GM21576 (cell line): ENCODE measurements at regions not wholly inside any gene's neighbourhood (a gene's known extent, or its start where the extent isn't known, plus 50 kb on each side); places are given as distances from the start of the nearest gene placed in this dataset.

ENCODE experiments used
- ATAC-seq: cut with Tn5 transposase; IDR thresholded peaks from one replicate; pipeline ENCODE4 v1.9.1; 2021; ENCODE audit warnings: mild to moderate bottlenecking, moderate library complexity; ENCODE audit not compliant: unreplicated experiment

DNA sequence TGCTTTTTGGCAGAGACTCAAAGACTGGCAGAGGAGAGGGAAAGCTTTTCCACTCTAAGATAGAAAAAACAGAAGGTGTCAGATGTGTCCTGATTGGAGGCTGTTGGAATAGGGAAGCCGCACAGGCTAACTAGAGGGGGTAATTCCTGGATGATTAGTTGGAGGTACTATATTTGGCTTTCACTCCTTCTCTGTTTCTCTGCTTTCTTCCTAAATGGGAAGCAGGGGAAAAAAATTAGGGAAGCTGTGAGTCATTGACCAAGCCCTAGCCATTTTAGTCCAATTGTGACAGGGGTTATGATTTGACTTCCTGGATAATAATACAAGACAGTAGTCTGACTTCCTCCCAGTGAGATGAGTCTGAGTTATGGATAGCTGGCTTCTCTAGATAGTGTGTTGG is 475.2 kb upstream of the CELF2 start:
- no peak for ATAC-seq

- no peak for ATAC-seq
Measured at GRCh38 chr10:10544890-10545289, 472.8 kb upstream of the CELF2 start.

GRCh38 chr10:10545771-10546170 is 471.9 kb upstream of the CELF2 start:
- no peak for ATAC-seq

- ATAC-seq: no peak
Measured at GRCh38 chr10:10551596-10552301, 465.9 kb upstream of the CELF2 start.

GRCh38 chr10:10552948-10553347 is 464.7 kb upstream of the CELF2 start:
- no peak for ATAC-seq

DNA sequence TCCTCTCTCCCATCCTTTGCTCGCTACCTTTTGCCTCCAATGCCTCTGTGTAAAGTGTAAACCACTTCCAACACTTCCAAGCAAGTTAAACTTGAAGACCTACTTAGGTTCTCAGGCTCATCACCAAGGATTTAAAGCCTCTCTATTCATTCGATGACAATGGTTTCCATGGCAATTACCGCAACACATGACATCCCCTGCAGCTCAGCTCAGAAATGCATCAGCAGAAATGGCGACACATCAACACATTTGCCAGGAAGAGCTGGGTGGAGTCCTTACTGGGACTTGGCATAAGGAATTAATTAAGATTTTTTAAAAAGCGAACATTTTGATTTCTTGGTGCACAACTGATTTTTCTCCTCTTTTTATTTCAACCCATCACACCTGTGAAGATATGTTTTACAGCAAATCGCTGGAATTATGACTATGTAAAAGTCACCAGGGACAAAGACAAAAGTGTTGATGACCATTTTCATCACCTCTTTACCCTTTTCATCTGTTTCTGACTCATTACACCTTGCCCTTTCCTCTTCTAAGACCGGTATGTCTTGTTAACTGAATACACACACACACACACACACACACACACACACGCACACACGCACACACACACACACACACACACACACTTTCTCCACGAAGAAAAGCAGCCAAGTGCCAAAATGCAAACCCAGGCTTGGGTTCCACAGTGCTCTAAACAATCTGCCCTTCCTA is 453.4 kb upstream of the CELF2 start:
- no peak for ATAC-seq

GRCh38 chr10:10576937-10577336 is 440.7 kb upstream of the CELF2 start:
- ATAC-seq: no peak

GRCh38 chr10:10579709-10580108 is 438.0 kb upstream of the CELF2 start:
- ATAC-seq: no peak

- no peak for ATAC-seq
Measured at GRCh38 chr10:10584161-10584560, 433.5 kb upstream of the CELF2 start.

DNA sequence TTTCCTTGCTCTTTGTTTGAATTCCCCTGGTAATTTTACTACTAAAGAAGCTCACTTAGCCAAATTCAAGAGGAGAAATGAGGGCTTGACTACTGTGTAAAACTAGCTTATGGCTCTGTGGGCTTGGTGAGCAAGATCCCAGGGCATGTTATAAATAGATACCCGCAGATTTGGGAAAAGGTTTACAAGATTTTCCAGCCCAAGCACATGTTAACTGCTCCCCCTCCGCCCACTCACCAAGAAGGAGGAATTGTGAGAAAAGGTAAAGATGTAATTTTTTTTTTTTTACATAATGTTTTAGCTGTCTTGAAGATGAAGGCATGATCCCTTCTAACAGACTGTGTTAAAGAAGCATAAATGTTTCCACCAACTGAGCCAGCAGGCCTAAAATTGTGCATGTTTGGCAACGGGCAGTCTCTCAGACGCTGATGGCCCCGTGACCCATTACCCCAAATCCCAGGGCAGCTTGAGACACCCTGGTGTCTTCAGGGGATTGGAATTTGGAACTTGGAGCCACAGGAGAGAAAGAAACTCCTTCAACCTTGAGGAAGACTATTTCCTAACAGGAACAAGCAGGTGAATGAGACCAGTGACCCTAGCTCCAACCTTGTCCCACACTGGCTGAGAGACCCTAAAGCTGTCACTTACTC is 429.8 kb upstream of the CELF2 start:
- no peak for ATAC-seq

DNA sequence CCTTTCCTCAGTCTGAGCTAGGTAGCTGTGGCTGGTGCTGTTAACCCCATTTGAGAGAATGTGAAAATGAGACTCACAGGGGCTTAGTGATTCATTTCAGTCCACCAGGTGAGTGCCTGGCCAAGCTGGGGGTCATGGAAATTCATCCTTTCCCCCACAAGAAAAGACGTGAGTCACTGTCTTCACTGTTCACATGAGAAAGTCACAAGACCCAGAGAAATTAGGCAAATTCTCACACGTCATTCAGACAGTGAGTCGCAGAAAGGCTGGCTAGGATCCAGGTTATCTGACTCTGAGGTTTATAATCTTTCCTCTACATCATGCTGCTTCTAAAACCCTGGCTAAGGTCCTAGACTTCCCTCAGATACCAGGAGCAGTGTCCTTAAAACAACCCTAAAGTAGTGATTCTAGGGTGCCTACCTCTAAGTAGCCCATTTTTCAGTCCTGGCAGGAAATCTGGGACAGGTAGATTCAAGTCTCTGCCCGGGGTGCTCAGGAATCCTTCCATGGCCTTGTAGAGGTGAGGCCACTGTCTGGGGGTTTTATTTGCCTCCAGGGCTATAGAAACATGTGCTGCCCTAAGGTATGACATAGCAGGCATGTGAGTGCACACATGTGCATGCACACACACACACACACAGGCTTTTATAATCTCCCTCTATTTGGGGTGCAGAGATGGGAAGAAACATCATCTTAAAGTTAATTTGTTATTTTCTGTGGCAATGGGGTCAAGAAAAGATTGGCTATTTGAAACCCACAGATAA is 427.9 kb upstream of the CELF2 start:
- peak; percentile 85 for ATAC-seq

DNA sequence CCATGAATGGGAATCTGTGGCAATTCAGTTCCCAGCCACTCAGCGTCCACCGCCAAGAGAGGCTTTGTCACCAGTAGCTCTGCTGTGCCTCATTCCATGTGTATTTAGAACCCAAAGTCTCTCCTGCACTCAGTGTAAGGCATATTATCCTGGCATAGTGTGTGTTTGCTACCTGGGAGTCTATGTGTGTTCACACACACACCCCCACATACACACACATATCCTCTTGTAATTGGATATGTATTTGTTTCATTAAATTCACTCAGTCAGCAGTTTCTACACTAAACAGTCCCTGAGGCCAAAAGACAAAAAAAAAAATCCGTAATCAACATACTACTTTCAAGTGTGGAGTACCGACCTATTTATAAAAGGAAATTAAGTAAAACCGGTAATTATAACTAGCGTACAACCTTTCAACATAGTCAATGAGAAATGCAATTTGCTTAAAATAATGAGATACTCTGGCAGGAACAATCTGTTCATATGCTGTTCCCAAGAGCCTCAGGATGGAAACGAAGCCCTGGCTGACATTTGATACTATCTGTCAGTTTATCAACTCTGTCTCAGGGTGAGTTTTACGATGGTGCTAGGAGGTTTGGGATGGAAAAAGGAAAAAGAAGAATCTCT is 425.8 kb upstream of the CELF2 start:
- no peak for ATAC-seq

GRCh38 chr10:10596256-10596655 is 421.4 kb upstream of the CELF2 start:
- ATAC-seq: no peak

GRCh38 chr10:10598297-10598696 is 419.4 kb upstream of the CELF2 start:
- ATAC-seq: peak; percentile 57

DNA sequence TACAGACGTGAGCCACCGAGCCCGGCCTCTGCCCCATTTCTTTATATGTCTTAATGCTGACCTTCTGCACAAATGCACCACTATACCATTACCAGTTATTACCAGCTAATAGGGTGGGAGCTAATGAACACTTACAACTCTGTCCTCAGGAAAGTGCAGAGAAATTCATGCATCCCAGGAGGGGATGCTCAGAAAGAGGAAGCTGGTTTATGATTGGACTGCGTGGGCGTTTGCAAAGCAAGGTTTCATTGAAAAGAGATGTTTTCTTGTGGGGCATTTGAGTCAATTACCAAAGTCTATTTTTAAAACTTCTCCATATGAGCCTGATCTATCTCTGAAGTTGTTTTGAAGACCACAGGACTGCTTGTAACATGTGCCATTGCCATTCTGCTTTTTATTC is 417.7 kb upstream of the CELF2 start:
- no peak for ATAC-seq

DNA sequence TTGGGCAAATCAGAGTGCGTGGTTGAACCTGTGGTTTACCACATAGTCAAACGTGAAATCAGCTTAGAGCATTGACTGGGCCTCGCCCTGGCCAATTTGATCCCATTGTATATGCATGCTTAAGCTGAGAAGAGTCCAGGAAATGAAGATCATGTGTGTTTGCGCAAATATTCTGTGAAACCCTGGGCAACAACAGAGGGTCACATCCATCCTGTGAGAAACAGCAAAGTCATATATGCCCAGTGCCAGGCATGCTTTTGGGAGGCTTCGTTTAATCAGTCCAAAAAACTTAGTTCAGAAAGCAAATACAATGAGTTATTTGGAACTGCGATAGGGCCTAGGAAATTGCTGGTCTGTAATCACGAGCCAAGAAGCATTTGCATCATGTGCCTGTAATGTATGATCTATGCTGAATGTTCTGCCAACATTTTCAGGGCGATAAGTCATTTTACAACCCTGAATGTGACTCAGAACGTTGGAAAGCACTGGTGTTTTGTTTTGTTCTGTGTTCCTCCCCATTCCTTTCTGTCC is 412.1 kb upstream of the CELF2 start:
- no peak for ATAC-seq

GRCh38 chr10:10609379-10609955 is 408.2 kb upstream of the CELF2 start:
- no peak for ATAC-seq

GRCh38 chr10:10610171-10610570 is 407.5 kb upstream of the CELF2 start:
- ATAC-seq: no peak

DNA sequence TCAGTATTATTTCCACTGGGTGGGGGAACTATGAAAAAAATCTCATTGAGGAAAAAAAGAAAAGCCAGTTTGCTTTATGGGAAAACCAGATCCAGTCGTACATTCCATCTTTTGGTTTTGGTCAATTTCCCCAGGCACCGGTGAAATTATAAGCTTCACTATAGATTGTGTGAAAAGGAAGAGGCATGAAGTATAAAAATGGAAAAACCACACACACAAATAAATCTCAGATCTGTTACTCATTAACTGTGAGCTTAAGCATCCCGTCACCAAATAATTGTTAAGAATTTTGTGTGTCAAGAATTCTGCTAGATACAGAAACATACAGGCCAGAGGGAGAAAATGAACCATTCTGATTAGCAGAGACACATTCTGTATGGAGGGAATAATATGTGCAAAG is 405.5 kb upstream of the CELF2 start:
- ATAC-seq: no peak

DNA sequence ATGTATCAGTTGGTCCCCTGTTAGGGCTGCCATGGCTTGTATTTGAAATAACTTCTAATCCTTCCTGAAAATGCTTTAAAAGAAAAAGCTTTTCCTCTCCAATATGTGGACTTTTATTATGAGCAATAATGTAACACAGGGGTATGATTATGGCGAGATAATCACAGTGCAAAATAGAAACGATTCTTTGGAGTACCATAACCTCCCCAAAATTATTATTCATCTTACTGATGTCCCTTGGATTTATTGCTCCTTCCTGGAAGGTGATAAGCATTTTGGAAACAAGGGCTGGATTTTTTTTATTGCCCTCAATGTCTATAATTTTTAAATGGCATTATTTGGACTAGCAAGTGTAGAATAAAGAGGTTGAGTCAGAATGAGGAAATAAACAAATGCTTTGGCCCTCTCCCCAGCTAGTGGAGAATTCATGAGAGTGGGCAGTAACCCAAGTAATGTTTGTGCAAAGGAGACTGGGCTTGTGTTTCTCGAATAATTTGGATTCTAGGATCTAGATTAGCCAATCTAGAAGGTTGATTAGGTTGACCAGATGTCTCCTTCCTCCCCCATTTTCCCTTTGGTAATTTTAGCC is 403.9 kb upstream of the CELF2 start:
- ATAC-seq: no peak
